HepG2 (cell line): ENCODE measurements at regions not wholly inside any gene's neighbourhood (a gene's known extent, or its start where the extent isn't known, plus 50 kb on each side); places are given as distances from the start of the nearest gene placed in this dataset.

Source experiments
- KLF13 ChIP-seq: sonication (generic); formaldehyde crosslinking; IDR thresholded peaks from 2 replicates; pipeline ENCODE4 v1.4.0; 2020; ENCODE audit warnings: mild to moderate bottlenecking, missing genetic modification reagents
- NCOR1 ChIP-seq: fragments of 200-600 bp; sonication (generic); IDR thresholded peaks from 2 replicates; pipeline ENCODE4 v1.7.0; 2017; ENCODE audit warnings: antibody characterized with exemption, low read length, borderline replicate concordance
- NR2F2 ChIP-seq: IDR thresholded peaks from 2 replicates; pipeline ENCODE4 v1.6.1; 2012; ENCODE audit warnings: low read depth, inconsistent platforms, borderline replicate concordance
- POLR2G ChIP-seq: fragments of 200-400 bp; formaldehyde crosslinking; IDR thresholded peaks from 2 replicates; pipeline ENCODE4 v1.6.1; 2018; ENCODE audit warnings: mild to moderate bottlenecking, low read depth, low read length, moderate library complexity
- PPARG ChIP-seq: conservative IDR thresholded peaks from 2 replicates; pipeline ENCODE4 v1.6.1; 2016; ENCODE audit warnings: missing biosample characterization, missing genetic modification reagents
- ZBTB7A ChIP-seq: sonication (generic); formaldehyde crosslinking; IDR thresholded peaks from 2 replicates; pipeline ENCODE4 v1.8.0; 2022; ENCODE audit warnings: mild to moderate bottlenecking, missing genetic modification reagents
- TF ChIP-seq, protein P1 (sequence below), 2 experiments: sonication (generic) in 1 of 2; formaldehyde crosslinking in 1 of 2; IDR thresholded peaks; 2 replicates each; pipeline versions ENCODE4 v1.6.1 to v1.9.0; 2014 to 2022; ENCODE audit warnings: antibody characterized with exemption in 1 of 2, borderline replicate concordance in 1 of 2, inconsistent platforms in 1 of 2, low read depth in 1 of 2, missing genetic modification reagents in 1 of 2
- TF ChIP-seq, protein P2 (sequence below): sonication (generic); formaldehyde crosslinking; conservative IDR thresholded peaks from 2 replicates; pipeline ENCODE4 v1.4.0; 2020; ENCODE audit warnings: missing genetic modification reagents
- TF ChIP-seq, protein P3 (sequence below): fragments of 450-650 bp; IDR thresholded peaks from 2 replicates; pipeline ENCODE4 v1.6.1; 2017; ENCODE audit warnings: mild to moderate bottlenecking
- TF ChIP-seq, protein P4 (sequence below): sonication (generic); formaldehyde crosslinking; IDR thresholded peaks from 2 replicates; pipeline ENCODE4 v1.4.0; 2020; ENCODE audit warnings: missing genetic modification reagents; ENCODE audit errors: not compliant biosample characterization
- TF ChIP-seq, protein P5 (sequence below): sonication (generic); formaldehyde crosslinking; IDR thresholded peaks from 2 replicates; pipeline ENCODE4 v1.4.0; 2020; ENCODE audit warnings: missing genetic modification reagents, borderline replicate concordance

DNA sequence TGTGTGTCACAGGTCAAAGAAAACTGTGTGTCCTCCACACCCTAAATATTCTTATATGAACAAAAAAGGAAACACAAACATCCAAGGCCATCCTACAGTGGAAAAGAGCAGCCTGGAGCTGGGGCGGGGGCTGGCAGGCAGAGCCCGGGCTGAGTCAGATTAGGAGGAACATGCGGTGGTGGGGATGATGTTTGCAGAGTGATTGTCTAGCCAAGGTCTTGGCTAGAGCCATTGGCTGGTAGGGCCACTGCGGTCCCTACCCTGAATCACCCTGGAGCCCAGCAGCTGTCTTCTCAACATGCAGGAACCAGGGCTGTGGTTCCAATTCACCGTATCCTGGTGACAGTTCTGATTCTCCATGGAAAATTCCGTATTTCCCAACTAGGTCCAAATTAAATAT is 439.5 kb downstream of the FGF9 start (continued):
- no peak for TF ChIP-seq ZBTB7A
- TF ChIP-seq PPARG (CRISPR knock-in tag): no peak
- TF ChIP-seq POLR2G: no peak
- no peak for TF ChIP-seq NCOR1
- TF ChIP-seq, protein P1, sequence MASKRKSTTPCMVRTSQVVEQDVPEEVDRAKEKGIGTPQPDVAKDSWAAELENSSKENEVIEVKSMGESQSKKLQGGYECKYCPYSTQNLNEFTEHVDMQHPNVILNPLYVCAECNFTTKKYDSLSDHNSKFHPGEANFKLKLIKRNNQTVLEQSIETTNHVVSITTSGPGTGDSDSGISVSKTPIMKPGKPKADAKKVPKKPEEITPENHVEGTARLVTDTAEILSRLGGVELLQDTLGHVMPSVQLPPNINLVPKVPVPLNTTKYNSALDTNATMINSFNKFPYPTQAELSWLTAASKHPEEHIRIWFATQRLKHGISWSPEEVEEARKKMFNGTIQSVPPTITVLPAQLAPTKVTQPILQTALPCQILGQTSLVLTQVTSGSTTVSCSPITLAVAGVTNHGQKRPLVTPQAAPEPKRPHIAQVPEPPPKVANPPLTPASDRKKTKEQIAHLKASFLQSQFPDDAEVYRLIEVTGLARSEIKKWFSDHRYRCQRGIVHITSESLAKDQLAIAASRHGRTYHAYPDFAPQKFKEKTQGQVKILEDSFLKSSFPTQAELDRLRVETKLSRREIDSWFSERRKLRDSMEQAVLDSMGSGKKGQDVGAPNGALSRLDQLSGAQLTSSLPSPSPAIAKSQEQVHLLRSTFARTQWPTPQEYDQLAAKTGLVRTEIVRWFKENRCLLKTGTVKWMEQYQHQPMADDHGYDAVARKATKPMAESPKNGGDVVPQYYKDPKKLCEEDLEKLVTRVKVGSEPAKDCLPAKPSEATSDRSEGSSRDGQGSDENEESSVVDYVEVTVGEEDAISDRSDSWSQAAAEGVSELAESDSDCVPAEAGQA (IDR thresholded peaks at IDR 0.05; ENCODE audit: low read depth): no peak
- TF ChIP-seq, protein P1 (CRISPR knock-in tag; IDR thresholded peaks at IDR 0.05; ENCODE audit: borderline replicate concordance): no peak
- TF ChIP-seq, protein P2, sequence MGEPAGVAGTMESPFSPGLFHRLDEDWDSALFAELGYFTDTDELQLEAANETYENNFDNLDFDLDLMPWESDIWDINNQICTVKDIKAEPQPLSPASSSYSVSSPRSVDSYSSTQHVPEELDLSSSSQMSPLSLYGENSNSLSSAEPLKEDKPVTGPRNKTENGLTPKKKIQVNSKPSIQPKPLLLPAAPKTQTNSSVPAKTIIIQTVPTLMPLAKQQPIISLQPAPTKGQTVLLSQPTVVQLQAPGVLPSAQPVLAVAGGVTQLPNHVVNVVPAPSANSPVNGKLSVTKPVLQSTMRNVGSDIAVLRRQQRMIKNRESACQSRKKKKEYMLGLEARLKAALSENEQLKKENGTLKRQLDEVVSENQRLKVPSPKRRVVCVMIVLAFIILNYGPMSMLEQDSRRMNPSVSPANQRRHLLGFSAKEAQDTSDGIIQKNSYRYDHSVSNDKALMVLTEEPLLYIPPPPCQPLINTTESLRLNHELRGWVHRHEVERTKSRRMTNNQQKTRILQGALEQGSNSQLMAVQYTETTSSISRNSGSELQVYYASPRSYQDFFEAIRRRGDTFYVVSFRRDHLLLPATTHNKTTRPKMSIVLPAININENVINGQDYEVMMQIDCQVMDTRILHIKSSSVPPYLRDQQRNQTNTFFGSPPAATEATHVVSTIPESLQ (CRISPR knock-in tag): no peak
- no peak for TF ChIP-seq KLF13 (CRISPR knock-in tag)
- TF ChIP-seq, protein P3, sequence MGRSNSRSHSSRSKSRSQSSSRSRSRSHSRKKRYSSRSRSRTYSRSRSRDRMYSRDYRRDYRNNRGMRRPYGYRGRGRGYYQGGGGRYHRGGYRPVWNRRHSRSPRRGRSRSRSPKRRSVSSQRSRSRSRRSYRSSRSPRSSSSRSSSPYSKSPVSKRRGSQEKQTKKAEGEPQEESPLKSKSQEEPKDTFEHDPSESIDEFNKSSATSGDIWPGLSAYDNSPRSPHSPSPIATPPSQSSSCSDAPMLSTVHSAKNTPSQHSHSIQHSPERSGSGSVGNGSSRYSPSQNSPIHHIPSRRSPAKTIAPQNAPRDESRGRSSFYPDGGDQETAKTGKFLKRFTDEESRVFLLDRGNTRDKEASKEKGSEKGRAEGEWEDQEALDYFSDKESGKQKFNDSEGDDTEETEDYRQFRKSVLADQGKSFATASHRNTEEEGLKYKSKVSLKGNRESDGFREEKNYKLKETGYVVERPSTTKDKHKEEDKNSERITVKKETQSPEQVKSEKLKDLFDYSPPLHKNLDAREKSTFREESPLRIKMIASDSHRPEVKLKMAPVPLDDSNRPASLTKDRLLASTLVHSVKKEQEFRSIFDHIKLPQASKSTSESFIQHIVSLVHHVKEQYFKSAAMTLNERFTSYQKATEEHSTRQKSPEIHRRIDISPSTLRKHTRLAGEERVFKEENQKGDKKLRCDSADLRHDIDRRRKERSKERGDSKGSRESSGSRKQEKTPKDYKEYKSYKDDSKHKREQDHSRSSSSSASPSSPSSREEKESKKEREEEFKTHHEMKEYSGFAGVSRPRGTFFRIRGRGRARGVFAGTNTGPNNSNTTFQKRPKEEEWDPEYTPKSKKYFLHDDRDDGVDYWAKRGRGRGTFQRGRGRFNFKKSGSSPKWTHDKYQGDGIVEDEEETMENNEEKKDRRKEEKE: no peak
- TF ChIP-seq, protein P4, sequence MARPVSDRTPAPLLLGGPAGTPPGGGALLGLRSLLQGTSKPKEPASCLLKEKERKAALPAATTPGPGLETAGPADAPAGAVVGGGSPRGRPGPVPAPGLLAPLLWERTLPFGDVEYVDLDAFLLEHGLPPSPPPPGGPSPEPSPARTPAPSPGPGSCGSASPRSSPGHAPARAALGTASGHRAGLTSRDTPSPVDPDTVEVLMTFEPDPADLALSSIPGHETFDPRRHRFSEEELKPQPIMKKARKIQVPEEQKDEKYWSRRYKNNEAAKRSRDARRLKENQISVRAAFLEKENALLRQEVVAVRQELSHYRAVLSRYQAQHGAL (CRISPR knock-in tag): no peak
- TF ChIP-seq, protein P5, sequence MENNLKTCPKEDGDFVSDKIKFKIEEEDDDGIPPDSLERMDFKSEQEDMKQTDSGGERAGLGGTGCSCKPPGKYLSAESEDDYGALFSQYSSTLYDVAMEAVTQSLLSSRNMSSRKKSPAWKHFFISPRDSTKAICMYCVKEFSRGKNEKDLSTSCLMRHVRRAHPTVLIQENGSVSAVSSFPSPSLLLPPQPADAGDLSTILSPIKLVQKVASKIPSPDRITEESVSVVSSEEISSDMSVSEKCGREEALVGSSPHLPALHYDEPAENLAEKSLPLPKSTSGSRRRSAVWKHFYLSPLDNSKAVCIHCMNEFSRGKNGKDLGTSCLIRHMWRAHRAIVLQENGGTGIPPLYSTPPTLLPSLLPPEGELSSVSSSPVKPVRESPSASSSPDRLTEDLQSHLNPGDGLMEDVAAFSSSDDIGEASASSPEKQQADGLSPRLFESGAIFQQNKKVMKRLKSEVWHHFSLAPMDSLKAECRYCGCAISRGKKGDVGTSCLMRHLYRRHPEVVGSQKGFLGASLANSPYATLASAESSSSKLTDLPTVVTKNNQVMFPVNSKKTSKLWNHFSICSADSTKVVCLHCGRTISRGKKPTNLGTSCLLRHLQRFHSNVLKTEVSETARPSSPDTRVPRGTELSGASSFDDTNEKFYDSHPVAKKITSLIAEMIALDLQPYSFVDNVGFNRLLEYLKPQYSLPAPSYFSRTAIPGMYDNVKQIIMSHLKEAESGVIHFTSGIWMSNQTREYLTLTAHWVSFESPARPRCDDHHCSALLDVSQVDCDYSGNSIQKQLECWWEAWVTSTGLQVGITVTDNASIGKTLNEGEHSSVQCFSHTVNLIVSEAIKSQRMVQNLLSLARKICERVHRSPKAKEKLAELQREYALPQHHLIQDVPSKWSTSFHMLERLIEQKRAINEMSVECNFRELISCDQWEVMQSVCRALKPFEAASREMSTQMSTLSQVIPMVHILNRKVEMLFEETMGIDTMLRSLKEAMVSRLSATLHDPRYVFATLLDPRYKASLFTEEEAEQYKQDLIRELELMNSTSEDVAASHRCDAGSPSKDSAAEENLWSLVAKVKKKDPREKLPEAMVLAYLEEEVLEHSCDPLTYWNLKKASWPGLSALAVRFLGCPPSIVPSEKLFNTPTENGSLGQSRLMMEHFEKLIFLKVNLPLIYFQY: no peak
- TF ChIP-seq NR2F2: no peak
- TF ChIP-seq, all 625 proteins: peak for 0
